Panc1 (cell line): ENCODE measurements at regions not wholly inside any gene's neighbourhood (a gene's known extent, or its start where the extent isn't known, plus 50 kb on each side); places are given as distances from the start of the nearest gene placed in this dataset.

ENCODE experiments used
- ATAC-seq: fragments of 200-7000 bp; cut with Tn5 transposase; 2 replicates; pipeline ENCODE4 v1.9.1; 2020; ENCODE audit warnings: mild to moderate bottlenecking, moderate library complexity
- BruUV-seq: library from RNA; stranded (reverse); fragments of 400-500 nt; replicated peaks from 2 replicates; lab custom pipeline; 2021; lab: Mats Ljungman, UMichigan
- CTCF ChIA-PET: fragments of 300-600 bp; sonication (Branson Sonifier 250); formaldehyde crosslinking; loops from one replicate; lab custom pipeline; 2022; ENCODE audit warnings: antibody characterized with exemption; lab: Charles Lee
- POLR2A ChIA-PET: fragments of 300-600 bp; sonication (Branson Sonifier 250); formaldehyde crosslinking; loops from one replicate; lab custom pipeline; 2022; ENCODE audit warnings: antibody characterized with exemption; lab: Charles Lee
- DNase-seq: peaks from one replicate; pipeline ENCODE4 v3.0.0-alpha.2; 2010; ENCODE audit warnings: low read depth, low spot score
- H3K27ac ChIP-seq: 2 replicates; pipeline ENCODE4 v1.5.1; 2011; ENCODE audit warnings: mild to moderate bottlenecking, low read length, inconsistent platforms
- H3K27me3 ChIP-seq: fragments of 200-500 bp; sonication (Bioruptor generic); 2 replicates; pipeline ENCODE4 v1.6.0; 2014; ENCODE audit warnings: low read length, inconsistent platforms; ENCODE audit not compliant: control insufficient read depth, insufficient read depth
- H3K36me3 ChIP-seq: fragments of 200-500 bp; sonication (Bioruptor generic); 2 replicates; pipeline ENCODE4 v1.5.1; 2014; ENCODE audit warnings: inconsistent platforms, mild to moderate bottlenecking, low read length, moderate library complexity; ENCODE audit not compliant: control insufficient read depth, insufficient read depth
- H3K4me1 ChIP-seq: 2 replicates; pipeline ENCODE4 v1.5.1; 2011; ENCODE audit warnings: inconsistent platforms, mild to moderate bottlenecking, low read length, moderate library complexity; ENCODE audit not compliant: control insufficient read depth, insufficient read depth
- H3K4me3 ChIP-seq, 2 experiments: 2 replicates each; pipeline ENCODE4 v1.5.1; 2011 to 2012; ENCODE audit warnings: low read depth in 2 of 2, low read length in 2 of 2, mild to moderate bottlenecking in 2 of 2, inconsistent platforms in 1 of 2, moderate library complexity in 1 of 2
- H3K9me3 ChIP-seq: fragments of 200-500 bp; sonication (Bioruptor generic); 2 replicates; pipeline ENCODE4 v1.5.1; 2014; ENCODE audit warnings: low read depth, mild to moderate bottlenecking, inconsistent platforms, low read length, moderate library complexity; ENCODE audit not compliant: control insufficient read depth, insufficient read depth
- POLR2AphosphoS5 ChIP-seq: IDR thresholded peaks from 2 replicates; pipeline ENCODE4 v1.6.1; 2012; ENCODE audit warnings: mild to moderate bottlenecking, low read depth, low read length, moderate library complexity
- SIN3A ChIP-seq: IDR thresholded peaks from 2 replicates; pipeline ENCODE4 v1.6.1; 2012; ENCODE audit warnings: low read depth, mild to moderate bottlenecking, low read length, moderate library complexity, borderline replicate concordance; ENCODE audit not compliant: insufficient read depth
- TCF7L2 ChIP-seq: IDR thresholded peaks from 2 replicates; pipeline ENCODE4 v1.6.1; 2011; ENCODE audit warnings: mild to moderate bottlenecking, low read depth, low read length, inconsistent platforms
- in situ Hi-C: cut with HindIII; loops from 2 replicates; pipeline ENCODE4 v1.10.0; 2016; ENCODE audit warnings: low sequenced_read_pairs, low pct_unique_long_range_greater_than_20kb
- intact Hi-C: fragments of 100-400 bp; cut with micrococcal nuclease; formaldehyde crosslinking; loops from one replicate; pipeline ENCODE4 v1.10.0; 2022; ENCODE audit not compliant: unreplicated experiment
- TF ChIP-seq, protein P1 (sequence below), 2 experiments: IDR thresholded peaks; 2 replicates each; pipeline ENCODE4 v1.6.1; 2011 to 2012; ENCODE audit warnings: low read depth in 2 of 2, control low read depth in 1 of 2, low read length in 1 of 2, mild to moderate bottlenecking in 1 of 2, moderate library complexity in 1 of 2; ENCODE audit not compliant: insufficient read depth in 1 of 2
- TF ChIP-seq, protein P2 (sequence below): fragments of 450-650 bp; IDR thresholded peaks from 2 replicates; pipeline ENCODE4 v1.5.1; 2017; ENCODE audit warnings: mild to moderate bottlenecking

DNA sequence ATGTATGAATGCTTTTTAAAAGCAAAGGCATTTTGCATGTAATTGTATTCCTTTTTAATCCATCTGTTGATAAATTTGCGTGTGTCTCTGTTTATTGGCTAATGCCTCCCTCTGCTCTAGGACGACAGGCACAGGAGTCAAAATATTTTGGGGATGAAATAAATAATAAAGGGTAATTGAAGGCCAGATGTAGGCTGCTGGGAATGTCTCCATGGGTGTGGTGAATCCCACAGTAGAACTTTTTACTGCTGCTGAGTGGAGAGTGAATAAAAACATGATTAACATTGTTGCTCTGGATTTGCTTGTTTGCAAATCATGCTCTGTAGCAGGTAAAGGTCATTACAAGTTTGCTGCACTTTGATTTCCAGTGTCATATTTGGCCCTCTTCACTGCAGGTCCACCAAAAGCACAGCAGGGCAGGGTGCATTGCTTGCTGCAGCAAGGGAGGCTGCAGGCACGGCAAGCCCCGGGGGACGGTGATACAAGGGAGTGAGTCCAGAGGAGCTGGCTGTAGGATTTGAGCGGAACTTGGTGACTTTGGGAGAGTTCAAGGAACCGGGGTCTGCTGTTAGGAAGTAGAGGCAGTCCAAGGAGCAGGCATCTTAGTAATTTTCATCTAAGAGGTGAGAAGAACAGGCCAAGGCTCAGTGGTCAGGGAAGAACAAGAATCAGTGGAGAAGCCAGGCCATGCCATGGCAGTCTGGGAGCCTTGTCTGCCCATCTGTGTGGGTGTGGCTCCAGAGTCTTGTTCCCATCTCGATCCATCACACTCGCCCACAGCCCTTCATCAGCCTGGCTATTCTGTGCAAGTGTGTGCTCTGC, 201.5 kb upstream of the RAB6C start:
- TF ChIP-seq, protein P1, sequence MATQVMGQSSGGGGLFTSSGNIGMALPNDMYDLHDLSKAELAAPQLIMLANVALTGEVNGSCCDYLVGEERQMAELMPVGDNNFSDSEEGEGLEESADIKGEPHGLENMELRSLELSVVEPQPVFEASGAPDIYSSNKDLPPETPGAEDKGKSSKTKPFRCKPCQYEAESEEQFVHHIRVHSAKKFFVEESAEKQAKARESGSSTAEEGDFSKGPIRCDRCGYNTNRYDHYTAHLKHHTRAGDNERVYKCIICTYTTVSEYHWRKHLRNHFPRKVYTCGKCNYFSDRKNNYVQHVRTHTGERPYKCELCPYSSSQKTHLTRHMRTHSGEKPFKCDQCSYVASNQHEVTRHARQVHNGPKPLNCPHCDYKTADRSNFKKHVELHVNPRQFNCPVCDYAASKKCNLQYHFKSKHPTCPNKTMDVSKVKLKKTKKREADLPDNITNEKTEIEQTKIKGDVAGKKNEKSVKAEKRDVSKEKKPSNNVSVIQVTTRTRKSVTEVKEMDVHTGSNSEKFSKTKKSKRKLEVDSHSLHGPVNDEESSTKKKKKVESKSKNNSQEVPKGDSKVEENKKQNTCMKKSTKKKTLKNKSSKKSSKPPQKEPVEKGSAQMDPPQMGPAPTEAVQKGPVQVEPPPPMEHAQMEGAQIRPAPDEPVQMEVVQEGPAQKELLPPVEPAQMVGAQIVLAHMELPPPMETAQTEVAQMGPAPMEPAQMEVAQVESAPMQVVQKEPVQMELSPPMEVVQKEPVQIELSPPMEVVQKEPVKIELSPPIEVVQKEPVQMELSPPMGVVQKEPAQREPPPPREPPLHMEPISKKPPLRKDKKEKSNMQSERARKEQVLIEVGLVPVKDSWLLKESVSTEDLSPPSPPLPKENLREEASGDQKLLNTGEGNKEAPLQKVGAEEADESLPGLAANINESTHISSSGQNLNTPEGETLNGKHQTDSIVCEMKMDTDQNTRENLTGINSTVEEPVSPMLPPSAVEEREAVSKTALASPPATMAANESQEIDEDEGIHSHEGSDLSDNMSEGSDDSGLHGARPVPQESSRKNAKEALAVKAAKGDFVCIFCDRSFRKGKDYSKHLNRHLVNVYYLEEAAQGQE (IDR thresholded peaks at IDR 0.05; ENCODE audit: insufficient read depth in 1 of 2, low read depth in 2 of 2, low read length in 1 of 2): no peak
- TF ChIP-seq TCF7L2: no peak
- TF ChIP-seq, protein P2, sequence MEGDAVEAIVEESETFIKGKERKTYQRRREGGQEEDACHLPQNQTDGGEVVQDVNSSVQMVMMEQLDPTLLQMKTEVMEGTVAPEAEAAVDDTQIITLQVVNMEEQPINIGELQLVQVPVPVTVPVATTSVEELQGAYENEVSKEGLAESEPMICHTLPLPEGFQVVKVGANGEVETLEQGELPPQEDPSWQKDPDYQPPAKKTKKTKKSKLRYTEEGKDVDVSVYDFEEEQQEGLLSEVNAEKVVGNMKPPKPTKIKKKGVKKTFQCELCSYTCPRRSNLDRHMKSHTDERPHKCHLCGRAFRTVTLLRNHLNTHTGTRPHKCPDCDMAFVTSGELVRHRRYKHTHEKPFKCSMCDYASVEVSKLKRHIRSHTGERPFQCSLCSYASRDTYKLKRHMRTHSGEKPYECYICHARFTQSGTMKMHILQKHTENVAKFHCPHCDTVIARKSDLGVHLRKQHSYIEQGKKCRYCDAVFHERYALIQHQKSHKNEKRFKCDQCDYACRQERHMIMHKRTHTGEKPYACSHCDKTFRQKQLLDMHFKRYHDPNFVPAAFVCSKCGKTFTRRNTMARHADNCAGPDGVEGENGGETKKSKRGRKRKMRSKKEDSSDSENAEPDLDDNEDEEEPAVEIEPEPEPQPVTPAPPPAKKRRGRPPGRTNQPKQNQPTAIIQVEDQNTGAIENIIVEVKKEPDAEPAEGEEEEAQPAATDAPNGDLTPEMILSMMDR: no peak
- TF ChIP-seq POLR2AphosphoS5: no peak
- TF ChIP-seq SIN3A: no peak
- DNase-seq (no peak), ATAC-seq (no peak)
- in situ Hi-C loops: no loop called here
- no TSS peak for BruUV-seq
- ChIA-PET POLR2A (no interaction called here), CTCF (no interaction called here)
- Histone ChIP-seq H3K27ac (no peak overlapping the region), H3K4me1 (0 out of 2 replicates have a peak, but pooled peaks cover 2% of the 10 kb centered on the region), H3K36me3 (no peaks in the 10 kb centered on the region), H3K27me3 (no peaks in the 10 kb centered on the region), H3K9me3 (no peaks in the 10 kb centered on the region), H3K4me3 (no peak overlapping the region)
- intact Hi-C loops: no loop called here

DNA sequence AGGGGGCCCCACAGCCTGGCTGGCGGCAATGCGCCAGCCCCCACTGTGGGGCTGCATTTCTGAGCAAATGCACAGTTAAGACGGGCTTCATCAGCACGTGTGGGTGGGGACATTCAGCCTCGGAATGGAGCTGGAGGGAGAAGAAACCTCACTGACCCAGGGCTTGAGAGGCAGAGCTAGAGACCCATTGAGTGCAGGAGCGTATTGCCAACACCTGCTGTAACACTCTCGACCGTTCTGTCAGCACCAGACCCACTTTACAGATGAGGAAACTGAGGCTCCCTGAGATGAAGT, 200.9 kb upstream of the RAB6C start:
- CTCF ChIA-PET: no interaction called here
- Histone ChIP-seq H3K4me1 (0 out of 2 replicates have a peak, but pooled peaks cover 2% of the 10 kb centered on the region), H3K27me3 (no peaks in the 10 kb centered on the region), H3K4me3 (no peak overlapping the region), H3K36me3 (no peaks in the 10 kb centered on the region), H3K9me3 (no peaks in the 10 kb centered on the region), H3K27ac (no peak overlapping the region)
- intact Hi-C loops (no loop called here), in situ Hi-C loops (no loop called here)
- no TSS peak for BruUV-seq
- POLR2A ChIA-PET: no interaction called here
- TF ChIP-seq, protein P2: no peak
- no peak for TF ChIP-seq POLR2AphosphoS5
- TF ChIP-seq SIN3A: no peak
- no peak for TF ChIP-seq TCF7L2
- TF ChIP-seq, protein P1 (IDR thresholded peaks at IDR 0.05; ENCODE audit: insufficient read depth in 1 of 2, low read depth in 2 of 2, low read length in 1 of 2): no peak
- ATAC-seq: no peak
- no peak for DNase-seq
